ENCODE measurements at regions not wholly inside any gene's neighbourhood (a gene's known extent, or its start where the extent isn't known, plus 50 kb on each side); places are given as distances from the start of the nearest gene placed in this dataset.

- Histone ChIP-seq H3K4me2 (ENCODE audit: low read length) (no peak overlapping the region), H3K9ac (ENCODE audit: low read depth, low read length) (no peak overlapping the region), H3K27me3 (ENCODE audit: control insufficient read depth, insufficient read depth, low read length) (no peaks in the 10 kb centered on the region), H3K4me1 (ENCODE audit: control insufficient read depth, insufficient read depth, low read length) (peaks cover under 1% of the 10 kb centered on the region), H3K36me3 (ENCODE audit: insufficient read depth, low read length) (no peaks in the 10 kb centered on the region), H3K9me3 (replicated peaks; ENCODE audit: low read length) (no peaks in the 10 kb centered on the region), H3K4me3 (ENCODE audit: low read length) (no peak overlapping the region)
Measured at GRCh38 chr2:42937171-42937875, 144.9 kb upstream of the HAAO start.

- Histone ChIP-seq H3K9me3 (replicated peaks; ENCODE audit: low read length) (no peaks in the 10 kb centered on the region), H3K4me2 (ENCODE audit: low read length) (no peak overlapping the region), H3K27me3 (ENCODE audit: control insufficient read depth, insufficient read depth, low read length) (no peaks in the 10 kb centered on the region), H3K4me3 (ENCODE audit: low read length) (no peak overlapping the region), H3K9ac (ENCODE audit: low read depth, low read length) (no peak overlapping the region), H3K36me3 (ENCODE audit: insufficient read depth, low read length) (no peaks in the 10 kb centered on the region), H3K4me1 (ENCODE audit: control insufficient read depth, insufficient read depth, low read length) (peaks cover 14% of the 10 kb centered on the region)
Measured at GRCh38 chr2:42935692-42936671, 143.6 kb upstream of the HAAO start.

- Histone ChIP-seq H3K36me3 (ENCODE audit: insufficient read depth, low read length) (no peaks in the 10 kb centered on the region), H3K27me3 (ENCODE audit: control insufficient read depth, insufficient read depth, low read length) (no peaks in the 10 kb centered on the region), H3K4me3 (ENCODE audit: low read length) (no peak overlapping the region), H3K9me3 (replicated peaks; ENCODE audit: low read length) (no peaks in the 10 kb centered on the region), H3K4me1 (ENCODE audit: control insufficient read depth, insufficient read depth, low read length) (peaks cover 23% of the 10 kb centered on the region), H3K9ac (ENCODE audit: low read depth, low read length) (no peak overlapping the region), H3K4me2 (ENCODE audit: low read length) (no peak overlapping the region)
Measured at GRCh38 chr2:42934580-42935186, 142.3 kb upstream of the HAAO start.

GRCh38 chr2:42933824-42934254 is 141.5 kb upstream of the HAAO start:
- Histone ChIP-seq H3K4me2 (ENCODE audit: low read length) (no peak overlapping the region), H3K4me3 (ENCODE audit: low read length) (no peak overlapping the region), H3K9me3 (replicated peaks; ENCODE audit: low read length) (no peaks in the 10 kb centered on the region), H3K4me1 (ENCODE audit: control insufficient read depth, insufficient read depth, low read length) (peaks cover 32% of the 10 kb centered on the region), H3K27me3 (ENCODE audit: control insufficient read depth, insufficient read depth, low read length) (no peaks in the 10 kb centered on the region), H3K9ac (ENCODE audit: low read depth, low read length) (no peak overlapping the region), H3K36me3 (ENCODE audit: insufficient read depth, low read length) (no peaks in the 10 kb centered on the region)

DNA sequence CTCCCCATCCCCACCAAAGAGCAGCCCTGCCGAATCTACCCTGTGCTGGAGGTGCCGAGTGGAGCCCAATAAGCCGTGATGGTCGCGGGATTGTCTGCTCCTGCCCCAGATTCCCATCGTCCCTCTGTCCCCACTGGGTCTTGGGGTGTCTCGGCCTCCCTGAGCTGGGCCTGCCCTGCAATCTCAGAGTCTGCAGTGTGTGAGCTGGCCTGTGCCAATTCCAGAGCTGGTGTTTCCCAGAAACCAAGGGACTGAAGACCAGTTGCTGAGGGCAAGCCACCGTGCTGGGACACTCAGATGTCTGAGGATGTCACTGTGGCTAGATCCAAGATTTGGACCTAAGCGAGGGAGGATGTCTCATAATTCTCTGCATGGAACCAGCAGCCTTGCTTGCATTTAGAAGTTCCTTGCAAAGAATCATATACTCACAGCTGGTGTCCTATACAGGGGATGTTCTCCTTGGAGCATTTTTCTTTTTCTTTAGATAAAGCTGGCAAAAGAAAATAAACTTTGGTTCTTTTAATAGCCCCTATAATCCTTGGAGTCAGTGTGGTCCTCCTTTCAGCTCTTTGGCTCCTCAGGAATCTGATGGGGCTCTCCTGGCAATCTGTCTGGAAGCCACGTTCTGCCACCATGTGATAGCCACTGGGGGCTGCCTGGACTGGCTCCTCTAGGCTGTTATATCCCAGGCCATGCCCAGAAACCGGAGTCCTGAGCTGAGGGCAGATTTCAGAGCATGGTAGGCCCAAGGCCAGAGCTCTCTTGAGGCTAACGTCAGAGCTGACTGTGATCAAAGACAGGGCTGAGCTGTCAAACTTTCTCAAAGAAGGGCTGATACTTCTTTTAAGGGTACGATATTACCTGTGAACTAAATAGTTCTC is 140.1 kb upstream of the HAAO start:
- no peak overlapping the region for H3K4me3 ChIP-seq (ENCODE audit: low read length)
- H3K9me3 ChIP-seq (replicated peaks; ENCODE audit: low read length), result no peaks in the 10 kb centered on the region
- no peak overlapping the region for H3K4me2 ChIP-seq (ENCODE audit: low read length)
- no peaks in the 10 kb centered on the region for H3K27me3 ChIP-seq (ENCODE audit: control insufficient read depth, insufficient read depth, low read length)
- no peak overlapping the region for H3K9ac ChIP-seq (ENCODE audit: low read depth, low read length)
- peaks cover 45% of the 10 kb centered on the region for H3K4me1 ChIP-seq (ENCODE audit: control insufficient read depth, insufficient read depth, low read length)
- H3K36me3 ChIP-seq (ENCODE audit: insufficient read depth, low read length), result no peaks in the 10 kb centered on the region

- Histone ChIP-seq H3K4me1 (ENCODE audit: control insufficient read depth, insufficient read depth, low read length) (peaks cover 52% of the 10 kb centered on the region), H3K9me3 (replicated peaks; ENCODE audit: low read length) (no peaks in the 10 kb centered on the region), H3K4me3 (ENCODE audit: low read length) (no peak overlapping the region), H3K9ac (ENCODE audit: low read depth, low read length) (no peak overlapping the region), H3K27me3 (ENCODE audit: control insufficient read depth, insufficient read depth, low read length) (no peaks in the 10 kb centered on the region), H3K4me2 (ENCODE audit: low read length) (no peak overlapping the region), H3K36me3 (ENCODE audit: insufficient read depth, low read length) (no peaks in the 10 kb centered on the region)
Measured at GRCh38 chr2:42931818-42932195, 139.4 kb upstream of the HAAO start.

GRCh38 chr2:42931146-42931817 is 138.9 kb upstream of the HAAO start:
- Histone ChIP-seq H3K9me3 (replicated peaks; ENCODE audit: low read length) (no peaks in the 10 kb centered on the region), H3K9ac (ENCODE audit: low read depth, low read length) (no peak overlapping the region), H3K4me3 (ENCODE audit: low read length) (no peak overlapping the region), H3K27me3 (ENCODE audit: control insufficient read depth, insufficient read depth, low read length) (no peaks in the 10 kb centered on the region), H3K4me1 (ENCODE audit: control insufficient read depth, insufficient read depth, low read length) (peaks cover 57% of the 10 kb centered on the region), H3K36me3 (ENCODE audit: insufficient read depth, low read length) (no peaks in the 10 kb centered on the region), H3K4me2 (ENCODE audit: low read length) (no peak overlapping the region)

GRCh38 chr2:42930025-42930581 is 137.7 kb upstream of the HAAO start:
- H3K9me3 ChIP-seq (replicated peaks; ENCODE audit: low read length), result no peaks in the 10 kb centered on the region
- H3K27me3 ChIP-seq (ENCODE audit: control insufficient read depth, insufficient read depth, low read length), result no peaks in the 10 kb centered on the region
- no peaks in the 10 kb centered on the region for H3K36me3 ChIP-seq (ENCODE audit: insufficient read depth, low read length)
- H3K4me1 ChIP-seq (ENCODE audit: control insufficient read depth, insufficient read depth, low read length), result peaks cover 69% of the 10 kb centered on the region
- H3K4me3 ChIP-seq (ENCODE audit: low read length), result peak overlapping the region; percentile 13
- H3K4me2 ChIP-seq (ENCODE audit: low read length), result peak overlapping the region; percentile 30
- H3K9ac ChIP-seq (ENCODE audit: low read depth, low read length), result peak overlapping the region; percentile 56

- Histone ChIP-seq H3K4me1 (ENCODE audit: control insufficient read depth, insufficient read depth, low read length) (peaks cover 74% of the 10 kb centered on the region), H3K36me3 (ENCODE audit: insufficient read depth, low read length) (no peaks in the 10 kb centered on the region), H3K4me3 (ENCODE audit: low read length) (peak overlapping the region; percentile 13), H3K4me2 (ENCODE audit: low read length) (peak overlapping the region; percentile 30), H3K27me3 (ENCODE audit: control insufficient read depth, insufficient read depth, low read length) (no peaks in the 10 kb centered on the region), H3K9me3 (replicated peaks; ENCODE audit: low read length) (no peaks in the 10 kb centered on the region), H3K9ac (ENCODE audit: low read depth, low read length) (peak overlapping the region; percentile 56)
Measured at GRCh38 chr2:42929546-42930024, 137.2 kb upstream of the HAAO start.
